ENCODE measurements at regions not wholly inside any gene's neighbourhood (a gene's known extent, or its start where the extent isn't known, plus 50 kb on each side); places are given as distances from the start of the nearest gene placed in this dataset.

GRCh38 chr13:90238413-90238812 lies 1109.1 kb upstream of the MIR17HG start:
- Histone ChIP-seq H3K4me3 (ENCODE audit: insufficient read depth, low read depth, low read length, poor library complexity, severe bottlenecking) (no peak overlapping the region), H3K27me3 (replicated peaks; ENCODE audit: control insufficient read depth, insufficient read depth, low read length, poor library complexity, severe bottlenecking) (no peaks in the 10 kb centered on the region), H3K9me3 (ENCODE audit: control insufficient read depth, low read length) (no peaks in the 10 kb centered on the region), H3K27ac (ENCODE audit: insufficient read depth, low read length, poor library complexity, severe bottlenecking) (no peak overlapping the region), H3K4me1 (ENCODE audit: control insufficient read depth, insufficient read depth, low read length, poor library complexity, severe bottlenecking) (no peaks in the 10 kb centered on the region), H3K36me3 (ENCODE audit: control insufficient read depth, insufficient read depth, low read length) (no peaks in the 10 kb centered on the region)
- DNase-seq = no peak

- Histone ChIP-seq H3K36me3 (ENCODE audit: control insufficient read depth, insufficient read depth, low read length) (no peaks in the 10 kb centered on the region), H3K27ac (ENCODE audit: insufficient read depth, low read length, poor library complexity, severe bottlenecking) (no peak overlapping the region), H3K9me3 (ENCODE audit: control insufficient read depth, low read length) (no peaks in the 10 kb centered on the region), H3K4me3 (ENCODE audit: insufficient read depth, low read depth, low read length, poor library complexity, severe bottlenecking) (no peak overlapping the region), H3K27me3 (replicated peaks; ENCODE audit: control insufficient read depth, insufficient read depth, low read length, poor library complexity, severe bottlenecking) (no peaks in the 10 kb centered on the region), H3K4me1 (ENCODE audit: control insufficient read depth, insufficient read depth, low read length, poor library complexity, severe bottlenecking) (no peaks in the 10 kb centered on the region)
- no peak for DNase-seq
Measured at GRCh38 chr13:90239130-90239529, 1108.4 kb upstream of the MIR17HG start.

- no peak overlapping the region for H3K27ac ChIP-seq (ENCODE audit: insufficient read depth, low read length, poor library complexity, severe bottlenecking)
- H3K27me3 ChIP-seq (replicated peaks; ENCODE audit: control insufficient read depth, insufficient read depth, low read length, poor library complexity, severe bottlenecking) = no peaks in the 10 kb centered on the region
- no peak overlapping the region for H3K4me3 ChIP-seq (ENCODE audit: insufficient read depth, low read depth, low read length, poor library complexity, severe bottlenecking)
- DNase-seq = no peak
- H3K36me3 ChIP-seq (ENCODE audit: control insufficient read depth, insufficient read depth, low read length) = no peaks in the 10 kb centered on the region
- H3K4me1 ChIP-seq (ENCODE audit: control insufficient read depth, insufficient read depth, low read length, poor library complexity, severe bottlenecking) = no peaks in the 10 kb centered on the region
- H3K9me3 ChIP-seq (ENCODE audit: control insufficient read depth, low read length) = no peaks in the 10 kb centered on the region
Measured at GRCh38 chr13:90246005-90246404, 1101.5 kb upstream of the MIR17HG start.

GRCh38 chr13:90246687-90247345 lies 1100.7 kb upstream of the MIR17HG start:
- no peaks in the 10 kb centered on the region for H3K36me3 ChIP-seq (ENCODE audit: control insufficient read depth, insufficient read depth, low read length)
- no peak overlapping the region for H3K27ac ChIP-seq (ENCODE audit: insufficient read depth, low read length, poor library complexity, severe bottlenecking)
- H3K27me3 ChIP-seq (replicated peaks; ENCODE audit: control insufficient read depth, insufficient read depth, low read length, poor library complexity, severe bottlenecking) = no peaks in the 10 kb centered on the region
- no peaks in the 10 kb centered on the region for H3K4me1 ChIP-seq (ENCODE audit: control insufficient read depth, insufficient read depth, low read length, poor library complexity, severe bottlenecking)
- no peak for DNase-seq
- H3K9me3 ChIP-seq (ENCODE audit: control insufficient read depth, low read length) = no peaks in the 10 kb centered on the region
- H3K4me3 ChIP-seq (ENCODE audit: insufficient read depth, low read depth, low read length, poor library complexity, severe bottlenecking) = no peak overlapping the region

- no peak overlapping the region for H3K27ac ChIP-seq (ENCODE audit: insufficient read depth, low read length, poor library complexity, severe bottlenecking)
- DNase-seq = no peak
- no peaks in the 10 kb centered on the region for H3K36me3 ChIP-seq (ENCODE audit: control insufficient read depth, insufficient read depth, low read length)
- no peaks in the 10 kb centered on the region for H3K9me3 ChIP-seq (ENCODE audit: control insufficient read depth, low read length)
- no peaks in the 10 kb centered on the region for H3K4me1 ChIP-seq (ENCODE audit: control insufficient read depth, insufficient read depth, low read length, poor library complexity, severe bottlenecking)
- no peaks in the 10 kb centered on the region for H3K27me3 ChIP-seq (replicated peaks; ENCODE audit: control insufficient read depth, insufficient read depth, low read length, poor library complexity, severe bottlenecking)
- no peak overlapping the region for H3K4me3 ChIP-seq (ENCODE audit: insufficient read depth, low read depth, low read length, poor library complexity, severe bottlenecking)
Measured at GRCh38 chr13:90253806-90254205, 1093.7 kb upstream of the MIR17HG start.

- DNase-seq = no peak
- Histone ChIP-seq H3K27ac (ENCODE audit: insufficient read depth, low read length, poor library complexity, severe bottlenecking) (no peak overlapping the region), H3K27me3 (replicated peaks; ENCODE audit: control insufficient read depth, insufficient read depth, low read length, poor library complexity, severe bottlenecking) (no peaks in the 10 kb centered on the region), H3K36me3 (ENCODE audit: control insufficient read depth, insufficient read depth, low read length) (no peaks in the 10 kb centered on the region), H3K9me3 (ENCODE audit: control insufficient read depth, low read length) (no peaks in the 10 kb centered on the region), H3K4me1 (ENCODE audit: control insufficient read depth, insufficient read depth, low read length, poor library complexity, severe bottlenecking) (no peaks in the 10 kb centered on the region), H3K4me3 (ENCODE audit: insufficient read depth, low read depth, low read length, poor library complexity, severe bottlenecking) (no peak overlapping the region)
Measured at GRCh38 chr13:90254437-90254836, 1093.0 kb upstream of the MIR17HG start.

GRCh38 chr13:90256746-90257145 lies 1090.7 kb upstream of the MIR17HG start:
- no peaks in the 10 kb centered on the region for H3K36me3 ChIP-seq (ENCODE audit: control insufficient read depth, insufficient read depth, low read length)
- DNase-seq = no peak
- no peak overlapping the region for H3K4me3 ChIP-seq (ENCODE audit: insufficient read depth, low read depth, low read length, poor library complexity, severe bottlenecking)
- H3K4me1 ChIP-seq (ENCODE audit: control insufficient read depth, insufficient read depth, low read length, poor library complexity, severe bottlenecking) = no peaks in the 10 kb centered on the region
- no peaks in the 10 kb centered on the region for H3K27me3 ChIP-seq (replicated peaks; ENCODE audit: control insufficient read depth, insufficient read depth, low read length, poor library complexity, severe bottlenecking)
- no peaks in the 10 kb centered on the region for H3K9me3 ChIP-seq (ENCODE audit: control insufficient read depth, low read length)
- no peak overlapping the region for H3K27ac ChIP-seq (ENCODE audit: insufficient read depth, low read length, poor library complexity, severe bottlenecking)

GRCh38 chr13:90258129-90258528 lies 1089.4 kb upstream of the MIR17HG start:
- Histone ChIP-seq H3K27me3 (replicated peaks; ENCODE audit: control insufficient read depth, insufficient read depth, low read length, poor library complexity, severe bottlenecking) (no peaks in the 10 kb centered on the region), H3K36me3 (ENCODE audit: control insufficient read depth, insufficient read depth, low read length) (no peaks in the 10 kb centered on the region), H3K4me1 (ENCODE audit: control insufficient read depth, insufficient read depth, low read length, poor library complexity, severe bottlenecking) (no peaks in the 10 kb centered on the region), H3K9me3 (ENCODE audit: control insufficient read depth, low read length) (no peaks in the 10 kb centered on the region), H3K4me3 (ENCODE audit: insufficient read depth, low read depth, low read length, poor library complexity, severe bottlenecking) (no peak overlapping the region), H3K27ac (ENCODE audit: insufficient read depth, low read length, poor library complexity, severe bottlenecking) (no peak overlapping the region)
- no peak for DNase-seq

- Histone ChIP-seq H3K27ac (ENCODE audit: insufficient read depth, low read length, poor library complexity, severe bottlenecking) (no peak overlapping the region), H3K4me1 (ENCODE audit: control insufficient read depth, insufficient read depth, low read length, poor library complexity, severe bottlenecking) (no peaks in the 10 kb centered on the region), H3K27me3 (replicated peaks; ENCODE audit: control insufficient read depth, insufficient read depth, low read length, poor library complexity, severe bottlenecking) (no peaks in the 10 kb centered on the region), H3K4me3 (ENCODE audit: insufficient read depth, low read depth, low read length, poor library complexity, severe bottlenecking) (no peak overlapping the region), H3K9me3 (ENCODE audit: control insufficient read depth, low read length) (no peaks in the 10 kb centered on the region), H3K36me3 (ENCODE audit: control insufficient read depth, insufficient read depth, low read length) (no peaks in the 10 kb centered on the region)
- DNase-seq = no peak
Measured at GRCh38 chr13:90261343-90261742, 1086.1 kb upstream of the MIR17HG start.

- Histone ChIP-seq H3K36me3 (ENCODE audit: control insufficient read depth, insufficient read depth, low read length) (no peaks in the 10 kb centered on the region), H3K9me3 (ENCODE audit: control insufficient read depth, low read length) (no peaks in the 10 kb centered on the region), H3K27ac (ENCODE audit: insufficient read depth, low read length, poor library complexity, severe bottlenecking) (no peak overlapping the region), H3K27me3 (replicated peaks; ENCODE audit: control insufficient read depth, insufficient read depth, low read length, poor library complexity, severe bottlenecking) (no peaks in the 10 kb centered on the region), H3K4me1 (ENCODE audit: control insufficient read depth, insufficient read depth, low read length, poor library complexity, severe bottlenecking) (no peaks in the 10 kb centered on the region), H3K4me3 (ENCODE audit: insufficient read depth, low read depth, low read length, poor library complexity, severe bottlenecking) (no peak overlapping the region)
- no peak for DNase-seq
Measured at GRCh38 chr13:90270226-90270625, 1077.3 kb upstream of the MIR17HG start.

Measured in effector memory CD4-positive, alpha-beta T cell (primary cell).